NCI-H1436 treated with DMSO at 0.1 percent for 48 hours (cell line): ENCODE measurements at regions not wholly inside any gene's neighbourhood (a gene's known extent, or its start where the extent isn't known, plus 50 kb on each side); places are given as distances from the start of the nearest gene placed in this dataset.

Experiments
- DNase-seq: peaks from one replicate; lab custom pipeline; 2025; lab: John Stamatoyannopoulos, UW

DNA sequence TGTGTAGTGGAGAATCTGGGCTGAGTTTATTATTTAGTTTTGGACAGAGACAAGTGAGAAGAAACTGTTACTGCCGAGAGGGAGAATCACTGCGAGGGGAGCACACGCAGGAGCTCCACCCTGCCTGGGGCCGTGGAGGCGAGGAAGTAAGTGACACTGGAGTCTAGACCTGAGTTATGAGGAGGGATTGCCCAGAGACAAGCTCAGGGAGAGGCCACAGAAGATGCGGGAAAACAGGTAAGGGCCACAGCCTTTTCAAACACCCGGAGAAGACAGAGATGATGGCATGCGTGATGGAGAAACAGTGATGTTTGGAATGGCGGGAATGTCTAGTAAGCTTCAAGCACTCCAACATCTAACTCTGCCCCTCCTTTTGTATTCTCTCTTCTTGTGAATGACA is 84.1 kb downstream of the TNFSF11 start:
- DNase-seq, result no peak

DNA sequence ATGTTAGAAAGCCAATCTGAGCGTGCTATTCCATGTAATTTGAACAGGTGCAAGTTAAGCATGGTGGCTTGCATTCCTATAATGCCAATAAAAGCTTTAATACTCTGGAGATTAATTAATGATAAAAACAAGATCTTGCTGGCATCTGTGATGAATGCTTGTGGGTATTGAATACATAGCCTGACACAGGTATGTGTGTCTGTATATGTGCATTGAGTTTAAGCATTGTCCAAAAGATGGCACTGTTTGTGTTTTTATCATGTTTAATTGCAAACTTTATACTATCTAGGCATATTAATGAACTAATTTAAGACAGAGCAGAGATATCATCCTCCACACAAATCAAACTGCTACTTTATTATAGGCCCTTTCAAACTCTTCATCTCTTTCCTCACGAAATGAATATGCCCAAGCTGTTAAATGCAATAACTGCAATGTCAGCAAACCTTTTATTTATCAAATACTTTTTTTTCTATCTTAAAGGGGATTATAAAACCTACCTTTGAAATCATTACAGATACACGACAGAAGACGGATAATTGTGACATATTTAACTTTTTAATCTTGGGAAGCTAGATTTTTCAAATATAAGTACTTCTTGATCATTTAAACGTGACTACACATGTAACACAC is 86.5 kb downstream of the TNFSF11 start:
- DNase-seq, result no peak

DNA sequence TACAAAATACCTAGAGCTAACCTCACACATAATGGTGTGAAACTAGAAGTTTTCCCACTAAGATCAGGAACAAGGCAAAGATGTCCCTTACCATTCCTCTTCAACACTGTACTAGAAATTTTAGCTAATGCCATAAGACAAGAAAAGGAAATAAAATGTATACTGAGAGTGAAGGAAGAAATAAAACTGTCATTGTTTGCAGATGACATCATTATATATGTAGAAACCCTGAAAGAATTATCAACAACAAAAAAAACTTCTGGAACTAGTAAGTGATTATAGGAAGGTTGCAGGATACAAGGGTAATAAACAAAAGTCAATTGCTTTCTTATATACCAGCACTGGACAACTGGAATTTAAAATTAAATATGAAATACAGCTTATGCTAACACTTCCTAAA is 93.7 kb downstream of the TNFSF11 start:
- DNase-seq, result no peak

DNA sequence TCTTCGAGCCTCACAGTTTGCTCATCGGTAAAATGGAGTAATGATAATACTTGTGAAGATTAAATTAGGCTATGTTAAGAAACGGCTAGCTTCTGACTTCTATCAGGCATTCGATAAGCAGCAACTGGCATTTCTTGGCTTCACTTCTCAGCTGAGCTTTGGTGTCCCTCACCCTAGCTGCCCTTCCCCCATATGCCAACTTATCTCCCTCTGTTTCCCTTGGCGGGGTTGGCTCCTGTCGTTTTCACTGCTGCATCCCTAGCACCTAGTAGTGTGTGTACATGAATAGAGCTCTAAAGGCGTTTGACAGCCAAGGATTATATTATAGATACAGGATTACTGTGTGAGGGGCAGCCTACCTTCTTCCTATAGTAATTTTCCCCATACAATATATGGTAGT is 97.5 kb downstream of the TNFSF11 start:
- DNase-seq, result no peak

DNA sequence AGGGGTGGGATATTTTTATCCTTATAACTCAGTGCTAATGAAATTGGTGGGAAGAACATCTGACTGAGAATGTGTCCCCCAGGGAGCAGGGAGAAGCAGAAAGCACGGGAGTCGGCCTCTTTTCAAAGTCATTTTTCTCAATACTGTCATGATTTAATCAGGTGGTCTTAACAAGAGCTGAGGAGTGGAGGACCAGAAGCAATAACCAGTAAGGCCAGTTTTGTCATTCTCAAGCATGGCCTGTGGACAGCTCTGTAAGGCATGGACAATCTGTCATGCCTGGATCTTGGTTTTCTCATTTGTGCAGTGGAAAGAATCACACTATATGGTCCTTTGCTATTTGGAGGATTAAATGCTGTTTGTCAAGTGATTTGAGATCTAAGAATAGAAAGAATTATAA is 99.7 kb downstream of the TNFSF11 start:
- no peak for DNase-seq

DNA sequence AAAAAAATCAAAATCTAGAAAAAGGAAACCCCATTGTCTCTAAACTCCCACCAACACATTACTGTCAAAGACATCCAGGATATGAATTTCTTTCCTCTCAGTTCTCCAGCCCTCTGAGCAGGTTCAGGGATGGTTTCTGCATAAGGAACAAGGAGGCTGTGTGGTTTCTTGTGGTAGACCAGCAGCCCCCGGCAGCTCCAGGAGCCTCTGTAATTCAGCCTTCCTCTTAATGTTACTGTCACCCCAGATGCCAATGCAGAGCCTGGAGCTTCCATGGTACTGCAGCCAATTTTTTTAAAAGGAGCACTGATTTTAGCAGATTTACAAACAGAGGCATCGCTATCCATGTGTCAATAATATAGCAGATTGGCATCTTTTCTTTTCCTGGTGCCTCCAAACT is 100.6 kb upstream of the FAM216B start:
- DNase-seq, result no peak

DNA sequence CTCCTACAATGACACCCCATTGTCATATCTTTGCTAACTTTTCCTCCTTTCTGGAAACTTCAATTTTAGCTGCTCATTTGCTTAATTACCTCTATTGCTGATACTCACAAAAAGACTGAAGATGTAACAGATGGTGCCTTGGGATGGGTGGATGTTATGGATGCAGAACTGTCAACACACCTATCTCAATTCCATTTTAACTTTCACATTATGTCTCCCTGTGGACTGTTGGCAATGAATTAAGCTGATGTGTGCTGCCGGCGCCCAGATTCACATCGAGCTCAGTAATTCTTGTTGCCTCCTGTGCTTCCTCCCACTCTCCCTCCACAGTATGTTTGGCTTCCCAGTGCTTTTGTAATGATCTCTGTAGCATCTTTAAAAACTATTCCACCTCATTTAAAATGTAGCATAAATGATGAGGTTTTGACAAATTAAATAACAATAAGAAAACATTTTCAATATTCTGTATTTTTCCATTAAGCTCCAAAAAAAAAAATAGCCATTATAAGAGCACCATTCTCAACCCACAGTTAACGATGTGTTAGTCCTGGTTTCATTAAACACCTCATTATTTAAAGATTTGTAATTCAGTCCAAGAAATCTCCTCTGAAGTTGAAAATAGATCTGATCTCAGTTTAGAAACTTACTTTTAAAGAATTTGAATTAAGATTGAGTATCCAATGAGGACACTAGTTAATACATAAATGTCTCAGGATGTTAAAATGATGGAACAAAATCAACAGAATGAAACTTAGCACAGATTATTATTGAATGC is 99.9 kb upstream of the FAM216B start:
- no peak for DNase-seq

DNA sequence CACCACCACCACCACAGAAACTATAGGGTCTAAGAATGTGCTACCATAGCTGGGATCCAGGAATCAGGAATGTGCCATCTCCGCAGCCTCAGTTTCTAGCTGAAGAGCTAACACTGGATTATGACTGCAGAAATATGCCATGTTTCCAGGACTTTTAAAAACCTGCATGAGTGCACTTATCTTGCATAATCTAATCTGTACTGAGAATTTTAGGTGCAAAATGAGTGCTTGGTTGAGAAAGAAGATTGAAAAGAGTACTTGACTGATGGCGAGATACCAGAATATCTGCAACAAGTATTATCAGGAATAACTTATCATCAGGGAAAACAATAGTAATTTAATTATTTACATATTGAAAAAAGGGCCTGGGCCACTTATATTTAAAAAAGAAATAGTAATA is 97.2 kb upstream of the FAM216B start:
- no peak for DNase-seq

DNA sequence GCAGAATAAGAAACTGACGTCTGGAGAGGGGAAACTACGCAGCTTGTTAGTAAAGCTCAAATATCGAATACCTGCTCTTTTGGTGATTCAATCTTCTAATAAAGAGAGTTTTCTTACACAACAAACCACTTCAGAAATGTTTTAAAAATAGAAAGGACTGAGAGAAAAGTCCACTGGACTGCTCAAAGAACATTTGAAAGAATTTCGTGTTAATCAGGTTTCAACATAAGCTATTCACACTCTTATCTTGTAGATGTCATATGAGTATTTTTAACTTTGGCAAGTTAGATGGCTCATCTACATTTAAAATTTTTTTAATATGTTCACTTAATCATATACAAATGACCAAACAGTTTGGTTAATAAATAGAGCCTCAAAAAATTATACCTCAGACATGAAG is 95.6 kb upstream of the FAM216B start:
- DNase-seq, result no peak

DNA sequence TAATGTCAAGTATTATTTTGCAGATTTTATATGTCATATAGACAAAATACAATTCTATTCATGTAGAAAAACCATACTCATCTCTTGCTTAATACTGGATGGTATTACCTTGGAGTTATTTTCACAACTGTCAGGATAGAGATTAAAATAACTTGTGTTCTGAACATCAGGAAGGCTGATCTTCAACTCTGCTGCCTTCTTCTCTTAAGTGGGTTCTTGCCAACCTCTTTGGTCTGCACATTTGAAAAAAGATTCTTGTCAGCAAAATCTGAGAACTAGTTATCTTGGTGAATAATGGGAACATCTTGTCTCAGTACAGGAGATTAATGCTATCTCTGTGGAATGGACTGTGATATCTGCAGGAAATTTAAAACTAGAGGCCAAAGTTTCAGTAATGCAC is 95.2 kb upstream of the FAM216B start:
- no peak for DNase-seq

DNA sequence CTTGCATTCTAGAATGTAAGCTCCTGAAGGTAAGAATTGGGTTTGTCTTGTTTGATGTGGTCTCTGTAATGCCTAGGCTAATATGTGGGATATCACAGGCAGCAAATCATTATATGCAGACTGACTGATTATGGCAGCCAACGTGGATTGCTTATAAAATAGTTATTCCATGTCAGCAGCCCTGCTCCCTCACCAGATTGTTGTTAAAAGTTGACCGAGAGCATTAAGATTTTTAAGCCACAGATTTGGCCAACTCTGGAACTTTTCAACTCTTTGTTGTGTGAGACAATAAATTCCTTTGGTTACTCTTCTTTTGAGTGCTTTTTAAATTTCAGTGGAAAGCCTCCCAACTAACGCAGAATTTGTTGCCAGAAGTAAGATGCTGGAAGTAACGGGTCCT is 92.6 kb upstream of the FAM216B start:
- DNase-seq, result no peak

DNA sequence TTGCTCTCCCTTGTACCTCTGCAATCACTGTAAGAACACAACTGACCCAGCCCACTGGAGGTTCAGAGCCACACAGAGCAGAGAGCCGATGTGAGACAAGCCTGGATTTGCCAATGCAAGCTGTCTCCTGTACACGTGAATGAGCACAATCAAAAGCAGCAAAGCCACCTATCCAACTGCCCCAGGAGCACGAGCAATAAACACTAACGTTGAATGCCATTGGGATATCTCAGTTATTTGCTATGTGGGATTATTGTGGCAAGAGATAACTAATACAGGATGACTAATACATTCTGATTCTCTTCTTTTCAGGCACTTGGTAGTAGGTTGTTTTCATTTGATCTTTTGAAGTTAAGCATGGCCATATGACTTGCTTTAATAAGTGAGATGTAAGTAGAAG is 85.2 kb upstream of the FAM216B start:
- DNase-seq, result no peak

DNA sequence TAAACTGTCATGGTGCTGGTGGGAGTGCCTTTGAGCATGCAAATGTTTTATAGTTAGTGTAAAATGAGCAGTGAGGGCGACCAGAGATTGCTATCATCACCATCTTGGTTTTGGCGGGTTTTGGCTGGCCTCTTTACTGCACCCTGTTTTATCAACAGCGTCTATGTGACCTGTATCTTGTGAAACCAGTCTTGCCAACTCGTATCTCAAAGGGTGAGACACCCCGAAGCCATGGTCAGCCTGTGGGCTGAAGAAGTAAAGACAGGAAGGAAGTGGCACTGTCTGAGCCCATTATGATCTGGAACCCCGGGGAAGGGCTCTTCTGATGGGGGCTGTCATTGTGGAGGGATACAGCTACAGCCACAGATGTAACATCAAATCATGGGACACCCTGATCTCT is 81.5 kb upstream of the FAM216B start:
- DNase-seq, result no peak

DNA sequence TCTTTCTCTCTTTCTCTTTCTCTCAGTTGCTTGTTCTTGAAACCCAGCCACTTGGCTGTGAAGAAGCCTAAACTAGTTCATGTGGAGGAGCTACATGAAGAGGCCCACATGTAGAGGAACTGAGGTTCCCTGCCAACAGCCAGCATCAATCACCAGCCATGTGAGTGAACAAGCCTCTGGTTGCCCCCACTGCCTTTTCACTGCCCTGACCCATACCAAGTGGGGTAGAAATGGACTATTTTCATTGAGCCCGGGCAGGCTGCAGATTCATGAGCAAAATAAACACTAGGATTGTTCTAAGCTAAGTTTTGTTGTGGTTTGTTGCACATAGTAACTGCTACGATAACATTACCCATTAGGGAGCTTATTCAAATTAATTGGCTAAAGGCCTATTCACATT is 78.7 kb upstream of the FAM216B start:
- DNase-seq, result no peak

DNA sequence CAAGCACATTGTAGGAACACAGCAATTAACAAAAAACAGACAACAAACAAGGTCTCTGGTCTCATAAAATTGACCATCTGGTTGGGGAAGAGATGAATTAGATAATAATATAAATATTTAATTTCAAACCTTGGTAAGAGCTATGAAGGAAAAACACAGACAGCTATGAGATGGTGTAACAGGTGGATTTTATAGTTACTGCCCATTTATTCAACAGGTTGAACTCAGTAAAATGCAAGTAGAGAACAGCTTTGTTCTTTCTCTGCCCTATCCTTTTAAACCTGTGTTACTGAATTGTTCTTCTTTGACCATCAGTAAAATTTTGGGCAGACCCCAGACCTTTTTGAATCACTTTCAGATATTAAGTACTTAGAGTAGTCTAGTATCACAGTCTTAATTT is 77.6 kb upstream of the FAM216B start:
- DNase-seq, result no peak

DNA sequence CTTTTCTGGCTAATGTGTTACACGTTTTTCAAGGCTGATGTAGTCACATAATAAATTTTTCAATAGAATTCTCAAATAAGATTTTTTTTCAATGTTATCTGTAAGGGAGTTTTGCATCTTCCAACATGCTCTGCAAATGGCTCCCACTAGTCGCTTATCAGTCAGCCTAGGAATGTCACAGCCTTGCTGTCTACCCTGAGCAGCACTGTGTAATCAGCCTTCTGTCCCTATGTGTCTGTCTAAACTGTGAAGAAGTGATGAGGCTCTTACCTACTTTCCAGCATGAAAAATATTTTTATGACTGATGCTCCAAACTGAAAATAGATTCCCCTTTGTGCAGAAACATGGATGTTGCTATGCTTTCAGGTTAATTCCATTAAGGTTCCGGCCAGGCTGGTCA is 75.1 kb upstream of the FAM216B start:
- DNase-seq, result no peak

DNA sequence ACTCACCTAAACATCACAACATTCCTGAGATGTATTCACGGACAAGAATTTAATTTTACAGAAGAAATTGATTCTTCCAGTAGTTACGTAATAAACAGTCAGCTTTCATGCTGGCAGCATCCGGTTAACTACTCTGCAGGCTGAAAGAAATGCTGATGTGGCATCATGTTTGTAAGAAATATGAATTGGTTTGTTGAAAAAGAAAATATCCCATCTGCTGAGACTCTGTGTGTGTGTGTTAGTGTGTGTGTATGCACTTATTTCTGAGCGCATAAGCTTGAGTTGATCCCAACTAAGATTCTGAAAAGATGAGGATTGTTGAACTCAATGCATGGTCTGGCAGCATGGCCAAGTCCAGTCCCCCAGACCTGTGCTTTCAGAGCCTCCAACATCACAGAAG is 74.3 kb upstream of the FAM216B start:
- no peak for DNase-seq

DNA sequence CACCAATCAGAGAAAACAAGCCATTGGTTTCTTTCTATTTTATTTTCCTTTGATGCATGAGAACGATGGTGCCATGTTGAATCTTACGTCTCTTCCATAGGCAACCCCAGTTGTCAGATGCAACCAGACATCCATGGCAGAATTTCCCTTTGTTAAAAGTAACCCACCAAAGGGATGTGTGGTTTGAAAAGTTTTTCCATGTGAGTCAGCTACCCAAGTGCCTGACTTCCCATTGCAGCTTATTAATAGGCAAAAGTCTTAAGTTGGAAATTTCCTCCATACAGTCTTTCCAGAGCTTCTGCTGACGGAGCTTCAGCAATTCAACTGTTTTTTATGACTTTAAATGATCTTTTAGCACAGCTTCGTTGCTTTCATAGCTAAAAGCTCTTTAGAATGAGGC is 73.8 kb upstream of the FAM216B start:
- DNase-seq, result no peak

DNA sequence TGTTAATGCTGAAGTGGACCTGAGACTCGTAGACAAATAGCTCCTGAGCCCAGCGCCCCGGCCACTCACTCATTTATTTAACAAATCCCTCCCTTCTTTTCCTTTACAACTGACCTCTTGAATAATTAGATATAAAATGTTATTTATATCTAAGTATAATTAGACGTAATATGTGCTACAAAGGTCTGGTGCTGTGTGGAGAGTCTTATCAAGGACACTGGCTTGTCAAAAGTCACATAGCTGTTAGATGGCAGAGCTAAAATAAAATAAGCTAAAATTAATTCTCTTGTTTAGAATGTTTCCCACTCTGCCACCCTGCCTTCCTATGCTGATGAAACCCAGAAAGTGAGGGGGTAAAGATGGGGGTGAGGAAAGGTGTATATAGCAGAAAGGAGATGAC is 73.0 kb upstream of the FAM216B start:
- DNase-seq, result no peak

DNA sequence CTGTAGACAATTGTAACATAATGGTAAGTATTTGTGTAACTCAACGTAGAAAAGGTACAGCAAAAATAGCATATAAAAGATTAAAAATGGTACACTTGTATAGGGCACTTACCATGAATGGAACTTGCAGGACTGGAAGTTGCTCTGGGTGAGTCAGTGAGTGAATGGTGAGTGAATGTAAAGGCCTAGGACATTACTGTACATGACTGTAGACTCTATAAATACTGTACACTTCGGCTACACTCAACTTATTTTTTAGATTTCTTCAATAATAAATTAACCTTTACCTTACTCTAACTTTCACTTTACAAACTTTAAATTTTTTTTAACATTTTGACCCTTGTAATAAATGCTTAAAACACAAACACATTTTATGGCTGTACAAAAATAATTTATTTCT is 72.1 kb upstream of the FAM216B start:
- no peak for DNase-seq

DNA sequence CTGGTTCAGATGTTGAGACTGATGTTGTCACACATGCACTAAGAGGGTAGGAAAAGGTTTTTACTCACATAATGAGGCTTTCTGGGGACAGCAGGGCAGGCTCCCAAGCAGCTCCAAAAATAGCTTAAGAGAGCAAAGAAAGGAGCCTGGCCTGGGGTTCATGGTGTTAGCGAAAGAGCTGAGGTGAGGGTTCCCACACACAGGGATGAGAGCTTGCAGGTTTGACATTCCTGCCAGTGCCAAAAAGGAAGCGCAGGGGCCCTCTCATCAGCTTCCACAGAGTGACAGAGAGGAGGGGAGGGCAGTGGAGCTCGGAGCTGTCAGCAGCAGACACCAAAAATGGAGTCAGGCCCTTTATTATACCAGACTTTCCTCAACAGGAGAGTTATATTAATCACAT is 65.5 kb upstream of the FAM216B start:
- DNase-seq, result no peak

DNA sequence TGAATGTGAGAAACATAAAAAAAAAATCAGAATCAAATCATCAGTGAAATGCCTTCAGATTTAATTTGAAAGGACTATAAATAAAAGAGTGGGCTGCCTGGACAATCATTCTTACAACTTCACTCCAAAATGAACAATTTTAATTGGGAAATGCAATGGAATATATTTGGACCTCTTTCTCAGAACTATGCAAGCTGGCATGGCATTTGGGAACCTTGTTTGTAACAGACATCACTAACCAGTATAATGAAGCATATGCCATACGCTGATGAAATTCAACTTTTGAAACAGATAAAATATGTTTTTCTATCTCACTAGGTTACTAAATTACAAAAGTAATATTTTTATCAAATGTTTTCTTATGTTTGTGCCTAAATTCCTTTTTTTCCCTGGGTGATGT is 64.2 kb upstream of the FAM216B start:
- DNase-seq, result no peak

DNA sequence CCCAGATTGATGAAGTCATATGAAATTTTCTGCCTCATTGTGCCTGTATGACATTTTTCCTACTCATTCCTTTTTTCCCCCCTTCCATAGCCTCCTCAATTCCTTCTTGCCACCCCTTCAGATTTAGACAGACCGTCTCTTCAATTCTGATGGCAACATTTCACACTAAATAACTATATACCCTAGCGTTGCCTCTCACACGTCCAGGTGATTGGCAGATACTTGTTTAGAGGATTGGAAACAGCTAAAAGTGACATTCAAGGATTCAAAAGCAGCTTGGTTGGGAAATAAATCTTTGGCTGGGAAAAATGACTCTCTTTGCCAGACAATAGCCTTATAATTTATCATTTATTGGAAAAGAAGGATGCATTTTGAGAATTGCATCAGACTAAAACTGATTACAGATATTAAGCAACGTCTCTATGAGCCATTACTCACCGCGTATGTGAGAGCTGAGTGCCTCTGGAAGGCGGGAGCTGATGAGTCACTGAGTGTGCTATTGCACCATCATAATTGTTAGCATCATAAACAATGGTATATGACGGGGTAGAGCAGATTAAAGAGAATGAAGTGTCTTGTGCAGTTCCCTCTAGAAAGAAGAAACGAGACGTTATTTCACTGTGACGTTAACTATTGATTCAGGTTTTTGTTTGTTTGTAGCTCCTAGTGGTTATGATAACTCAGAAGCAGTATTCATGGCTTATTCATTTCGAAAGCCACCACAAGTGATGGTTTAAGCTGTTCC is 61.1 kb upstream of the FAM216B start:
- peak; percentile 48 for DNase-seq

DNA sequence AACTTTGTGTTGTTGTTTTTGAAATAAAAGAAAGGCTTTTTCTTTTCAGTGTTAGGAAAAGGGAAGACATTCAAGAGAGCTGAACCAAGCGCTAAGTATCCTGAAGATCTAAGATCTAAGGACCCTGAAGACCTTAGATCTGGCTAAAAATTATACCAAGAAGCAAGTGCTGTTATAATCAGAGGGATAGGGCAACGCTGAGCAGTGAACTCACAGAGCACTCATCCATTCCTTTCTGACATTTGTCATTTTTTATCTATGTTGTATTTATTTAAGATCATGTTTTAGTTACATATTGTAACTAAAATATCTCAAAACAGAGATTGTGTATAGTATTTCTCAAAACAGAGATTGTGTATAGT is 60.5 kb upstream of the FAM216B start:
- no peak for DNase-seq
